Caco-2 (cell line): ENCODE measurements at regions not wholly inside any gene's neighbourhood (a gene's known extent, or its start where the extent isn't known, plus 50 kb on each side); places are given as distances from the start of the nearest gene placed in this dataset.
"Not testable (repeated sequence)": the region's sequence is repeated elsewhere in the genome, so short reads cannot be mapped to it uniquely, and the experiment has no call there.

Source experiments
- BruUV-seq: library from RNA; stranded (reverse); fragments of 400-500 nt; replicated peaks from 2 replicates; lab custom pipeline; 2021; lab: Mats Ljungman, UMichigan
- CTCF ChIA-PET: fragments of 300-600 bp; sonication (Branson Sonifier 250); formaldehyde crosslinking; loops from one replicate; lab custom pipeline; 2022; ENCODE audit warnings: antibody characterized with exemption; lab: Charles Lee
- POLR2A ChIA-PET: fragments of 300-600 bp; sonication (Branson Sonifier 250); formaldehyde crosslinking; loops from one replicate; lab custom pipeline; 2022; ENCODE audit warnings: antibody characterized with exemption; lab: Charles Lee
- DNase-seq, 2 experiments: peaks; one replicate each; pipeline versions ENCODE4 v3.0.0 to v3.0.0-alpha.2; 2020 to 2022
- H3K27me3 ChIP-seq: replicated peaks from 2 replicates; pipeline ENCODE4 v1.6.0; 2011; ENCODE audit warnings: low read length; ENCODE audit not compliant: control insufficient read depth, insufficient read depth
- H3K36me3 ChIP-seq: 2 replicates; pipeline ENCODE4 v1.5.1; 2011; ENCODE audit warnings: low read length; ENCODE audit not compliant: control insufficient read depth, insufficient read depth
- H3K4me1 ChIP-seq: fragments of 250-450 bp; sonication (Bioruptor Pico); 2 replicates; pipeline ENCODE4 v1.5.1; 2020; ENCODE audit warnings: mild to moderate bottlenecking
- H3K4me3 ChIP-seq: 2 replicates; pipeline ENCODE4 v1.5.1; 2011; ENCODE audit warnings: low read depth, mild to moderate bottlenecking, control low read depth, low read length
- H3K9me3 ChIP-seq: fragments of 250-450 bp; sonication (Bioruptor Pico); 2 replicates; pipeline ENCODE4 v1.5.1; 2020; ENCODE audit warnings: mild to moderate bottlenecking, moderate library complexity
- H3K27ac Mint-ChIP-seq: one replicate; pipeline ENCODE4 v1.8.0; 2022; ENCODE audit warnings: mixed read lengths; ENCODE audit not compliant: unreplicated experiment
- H3K27me3 Mint-ChIP-seq: one replicate; pipeline ENCODE4 v1.8.0; 2022; ENCODE audit warnings: mixed read lengths; ENCODE audit not compliant: insufficient read depth, unreplicated experiment
- H3K36me3 Mint-ChIP-seq: one replicate; pipeline ENCODE4 v1.8.0; 2022; ENCODE audit warnings: mild to moderate bottlenecking, mixed read lengths; ENCODE audit not compliant: insufficient read depth, unreplicated experiment
- H3K4me1 Mint-ChIP-seq: one replicate; pipeline ENCODE4 v1.8.0; 2022; ENCODE audit warnings: low read depth, mixed read lengths; ENCODE audit not compliant: unreplicated experiment
- H3K4me3 Mint-ChIP-seq: one replicate; pipeline ENCODE4 v1.8.0; 2022; ENCODE audit warnings: mild to moderate bottlenecking, moderate library complexity, mixed read lengths; ENCODE audit not compliant: unreplicated experiment
- H3K9me3 Mint-ChIP-seq: one replicate; pipeline ENCODE4 v1.8.0; 2022; ENCODE audit warnings: mixed read lengths; ENCODE audit not compliant: unreplicated experiment
- intact Hi-C: fragments of 100-400 bp; cut with micrococcal nuclease; formaldehyde crosslinking; loops from one replicate; pipeline ENCODE4 v1.10.0; 2022; ENCODE audit not compliant: unreplicated experiment
- TF ChIP-seq, protein P1 (sequence below), 2 experiments: fragments of 200-600 bp in 1 of 2; IDR thresholded peaks; 1 replicate in 1 of 2; 2 replicates in 1 of 2; pipeline versions ENCODE4 v1.5.1 to v1.8.0; 2011 to 2022; ENCODE audit warnings: antibody characterized with exemption in 1 of 2, control low read depth in 1 of 2, inconsistent platforms in 1 of 2, low read depth in 1 of 2, low read length in 1 of 2, mild to moderate bottlenecking in 1 of 2, moderate library complexity in 1 of 2; ENCODE audit not compliant: insufficient read depth in 1 of 2, severe bottlenecking in 1 of 2, unreplicated experiment in 1 of 2

DNA sequence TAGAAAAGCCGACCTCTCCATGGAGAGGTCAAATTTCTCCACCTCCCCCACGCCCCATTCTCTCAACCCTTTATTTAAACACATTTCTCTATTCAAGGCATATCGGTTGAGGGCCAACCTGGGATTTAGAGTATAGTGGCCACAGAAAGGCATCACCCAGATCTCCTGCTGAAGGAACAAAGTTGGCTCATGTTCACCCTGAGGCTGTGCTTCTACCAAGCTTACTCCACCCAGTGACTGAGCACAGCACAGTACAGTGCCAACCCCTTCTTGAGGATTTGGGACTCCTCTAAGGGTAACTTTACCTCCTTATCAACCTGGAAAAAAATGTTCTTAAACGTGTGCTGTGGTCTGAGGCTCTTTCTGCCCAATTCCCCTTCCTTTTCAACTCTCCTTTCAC, 94.0 kb downstream of the CMC2 start:
- Mint-ChIP-seq H3K27ac (no peak overlapping the region), H3K36me3 (no peaks in the 10 kb centered on the region), H3K27me3 (no peaks in the 10 kb centered on the region), H3K4me3 (no peak overlapping the region), H3K4me1 (peaks cover 28% of the 10 kb centered on the region), H3K9me3 (peaks cover 29% of the 10 kb centered on the region)
- Histone ChIP-seq H3K27me3 (no peaks in the 10 kb centered on the region), H3K4me1 (peaks cover 31% of the 10 kb centered on the region), H3K9me3 (peaks cover 8% of the 10 kb centered on the region; the same call in 1 of the 2 replicates), H3K4me3 (no peak overlapping the region), H3K36me3 (no peaks in the 10 kb centered on the region)
- TF ChIP-seq, protein P1, sequence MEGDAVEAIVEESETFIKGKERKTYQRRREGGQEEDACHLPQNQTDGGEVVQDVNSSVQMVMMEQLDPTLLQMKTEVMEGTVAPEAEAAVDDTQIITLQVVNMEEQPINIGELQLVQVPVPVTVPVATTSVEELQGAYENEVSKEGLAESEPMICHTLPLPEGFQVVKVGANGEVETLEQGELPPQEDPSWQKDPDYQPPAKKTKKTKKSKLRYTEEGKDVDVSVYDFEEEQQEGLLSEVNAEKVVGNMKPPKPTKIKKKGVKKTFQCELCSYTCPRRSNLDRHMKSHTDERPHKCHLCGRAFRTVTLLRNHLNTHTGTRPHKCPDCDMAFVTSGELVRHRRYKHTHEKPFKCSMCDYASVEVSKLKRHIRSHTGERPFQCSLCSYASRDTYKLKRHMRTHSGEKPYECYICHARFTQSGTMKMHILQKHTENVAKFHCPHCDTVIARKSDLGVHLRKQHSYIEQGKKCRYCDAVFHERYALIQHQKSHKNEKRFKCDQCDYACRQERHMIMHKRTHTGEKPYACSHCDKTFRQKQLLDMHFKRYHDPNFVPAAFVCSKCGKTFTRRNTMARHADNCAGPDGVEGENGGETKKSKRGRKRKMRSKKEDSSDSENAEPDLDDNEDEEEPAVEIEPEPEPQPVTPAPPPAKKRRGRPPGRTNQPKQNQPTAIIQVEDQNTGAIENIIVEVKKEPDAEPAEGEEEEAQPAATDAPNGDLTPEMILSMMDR (IDR thresholded peaks at IDR 0.05; ENCODE audit: insufficient read depth in 1 of 2, low read depth in 1 of 2, low read length in 1 of 2, severe bottlenecking in 1 of 2, unreplicated experiment in 1 of 2): no peak
- no TSS peak for BruUV-seq
- DNase-seq: no peak
- ChIA-PET CTCF (no interaction called here), POLR2A (no interaction called here)
- intact Hi-C loops: no loop called here

DNA sequence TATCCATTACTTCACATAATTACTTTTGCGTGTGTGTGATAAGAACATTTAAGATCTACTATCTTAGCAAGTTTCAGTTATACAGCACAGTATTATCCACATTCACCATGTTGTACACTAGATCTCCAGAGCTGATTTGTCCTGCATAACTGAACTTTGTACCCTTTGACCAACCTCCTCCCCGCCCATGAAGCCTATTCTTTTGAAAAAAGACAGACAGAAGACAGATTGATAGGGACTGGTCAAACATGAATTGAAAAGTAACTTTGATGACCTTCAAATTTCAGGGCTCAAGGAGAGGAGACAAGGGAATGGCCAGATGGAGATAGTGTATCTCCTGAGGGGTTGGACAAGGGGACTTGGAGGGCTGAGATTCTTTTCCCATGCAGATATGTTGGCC, 96.3 kb downstream of the CMC2 start:
- ChIA-PET POLR2A (no interaction called here), CTCF (no interaction called here)
- TF ChIP-seq, protein P1 (IDR thresholded peaks at IDR 0.05; ENCODE audit: insufficient read depth in 1 of 2, low read depth in 1 of 2, low read length in 1 of 2, severe bottlenecking in 1 of 2, unreplicated experiment in 1 of 2): no peak
- BruUV-seq: no TSS peak
- no peaks in the 10 kb centered on the region for H3K36me3 ChIP-seq
- Mint-ChIP-seq H3K9me3 (peaks cover 29% of the 10 kb centered on the region), H3K36me3 (no peaks in the 10 kb centered on the region), H3K27ac (peak overlapping the region; percentile 71), H3K27me3 (no peaks in the 10 kb centered on the region), H3K4me1 (peaks cover 26% of the 10 kb centered on the region), H3K4me3 (peak overlapping the region; percentile 14)
- DNase-seq: peak in 1 of 2 experiments; percentile 43
- H3K9me3 ChIP-seq: peaks cover 8% of the 10 kb centered on the region; the same call in 1 of the 2 replicates
- no peak overlapping the region for H3K4me3 ChIP-seq
- H3K4me1 ChIP-seq: peaks cover 31% of the 10 kb centered on the region
- H3K27me3 ChIP-seq: no peaks in the 10 kb centered on the region
- intact Hi-C loops: loop anchor here (1.0 kb wide), 1 partner anchor 27 kb away; no protein-coding TSS in a partner anchor

DNA sequence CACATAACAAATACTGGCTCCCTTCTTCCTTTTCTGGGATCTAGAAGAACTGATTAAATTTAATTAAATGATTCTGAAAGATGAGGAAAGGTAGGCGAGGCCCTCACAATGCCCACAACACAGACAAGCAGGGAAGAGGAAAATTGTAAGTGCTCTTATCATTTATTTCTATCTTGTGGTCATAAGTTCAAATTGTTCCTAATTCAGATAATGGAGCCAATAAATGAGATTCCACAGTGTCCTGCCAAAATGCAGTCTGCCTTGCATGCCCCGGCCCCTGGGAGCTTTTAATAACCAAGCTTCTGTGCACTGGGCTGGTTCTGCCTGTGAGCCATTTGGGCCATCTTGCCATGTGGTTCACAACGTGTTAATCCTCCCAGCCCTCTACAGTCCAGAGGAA, 97.0 kb downstream of the CMC2 start:
- Mint-ChIP-seq H3K27me3 (no peaks in the 10 kb centered on the region), H3K36me3 (no peaks in the 10 kb centered on the region), H3K9me3 (peaks cover 29% of the 10 kb centered on the region), H3K27ac (peak overlapping the region; percentile 71), H3K4me3 (no peak overlapping the region), H3K4me1 (peaks cover 19% of the 10 kb centered on the region)
- DNase-seq: no peak
- no peaks in the 10 kb centered on the region for H3K36me3 ChIP-seq
- intact Hi-C loops: loop anchor here (1.0 kb wide), 1 partner anchor 26 kb away; no protein-coding TSS in a partner anchor
- H3K27me3 ChIP-seq: no peaks in the 10 kb centered on the region
- peaks cover 8% of the 10 kb centered on the region; the same call in 1 of the 2 replicates for H3K9me3 ChIP-seq
- ChIA-PET POLR2A (no interaction called here), CTCF (no interaction called here)
- no peak overlapping the region for H3K4me3 ChIP-seq
- no TSS peak for BruUV-seq
- H3K4me1 ChIP-seq: peaks cover 25% of the 10 kb centered on the region
- TF ChIP-seq, protein P1 (IDR thresholded peaks at IDR 0.05; ENCODE audit: insufficient read depth in 1 of 2, low read depth in 1 of 2, low read length in 1 of 2, severe bottlenecking in 1 of 2, unreplicated experiment in 1 of 2): no peak

DNA sequence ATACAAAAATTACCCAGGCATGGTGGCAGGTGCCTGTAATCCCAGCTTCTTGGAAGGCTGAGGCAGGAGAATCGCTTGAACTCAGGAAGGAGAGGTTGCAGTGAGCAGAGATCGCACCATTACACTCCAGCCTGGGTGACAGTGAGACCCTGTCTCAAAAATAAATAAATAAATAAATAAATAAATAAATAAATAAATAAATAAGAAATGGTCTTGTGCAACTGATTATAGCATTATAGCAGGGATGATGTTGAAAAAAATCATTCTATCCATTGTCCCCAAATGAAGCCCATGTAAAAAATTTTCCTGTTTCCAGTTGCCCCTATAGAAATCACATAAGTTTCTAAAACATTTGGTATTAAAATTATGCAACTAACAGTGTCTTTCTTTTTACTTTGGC, 100.5 kb downstream of the CMC2 start:
- H3K36me3 ChIP-seq, BruUV-seq, intact Hi-C loops: not testable (repeated sequence)

More for the DNA sequence above, 100.5 kb downstream of the CMC2 start:
- H3K36me3 Mint-ChIP-seq, DNase-seq, CTCF ChIA-PET, H3K4me3 ChIP-seq, H3K9me3 ChIP-seq, H3K4me3 Mint-ChIP-seq, POLR2A ChIA-PET, H3K27ac Mint-ChIP-seq, H3K27me3 ChIP-seq, H3K27me3 Mint-ChIP-seq: not testable (repeated sequence)
- peaks cover 11% of the 10 kb centered on the region for H3K9me3 Mint-ChIP-seq
- H3K4me1 ChIP-seq: peaks cover 16% of the 10 kb centered on the region
- peaks cover 13% of the 10 kb centered on the region for H3K4me1 Mint-ChIP-seq
